B cell (primary cell): ENCODE measurements at regions not wholly inside any gene's neighbourhood (a gene's known extent, or its start where the extent isn't known, plus 50 kb on each side); places are given as distances from the start of the nearest gene placed in this dataset.

Experiments used
- CTCF ChIP-seq: fragments of 200-600 bp; IDR thresholded peaks from one replicate; pipeline ENCODE4 v1.8.0; 2022; ENCODE audit warnings: antibody characterized with exemption, mild to moderate bottlenecking
- EZH2 ChIP-seq: IDR thresholded peaks from 2 replicates; pipeline ENCODE4 v1.6.1; 2012; ENCODE audit warnings: borderline replicate concordance, low read depth, mild to moderate bottlenecking, moderate library complexity, low read length; ENCODE audit not compliant: insufficient read depth, poor library complexity, severe bottlenecking

DNA sequence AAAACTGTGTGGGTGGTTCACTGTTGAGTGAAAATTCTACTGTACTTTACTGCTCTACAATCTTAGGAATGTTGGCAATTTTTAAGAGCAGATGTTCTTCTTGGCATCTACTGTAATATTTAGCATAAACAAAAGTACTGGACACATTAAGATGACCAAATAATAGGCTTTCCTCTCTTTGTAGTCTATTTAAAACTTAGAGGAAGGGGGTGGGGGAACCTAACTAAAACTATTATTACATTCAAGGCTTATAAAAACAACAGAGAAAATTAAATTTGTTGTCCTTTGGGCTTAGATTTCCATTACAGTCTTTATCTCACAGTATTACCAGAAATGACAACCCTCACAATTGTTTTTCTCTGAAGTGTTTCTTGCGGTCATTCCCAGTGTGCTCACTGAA is 181.2 kb downstream of the PLPPR4 start:
- TF ChIP-seq CTCF = no peak
- no peak for TF ChIP-seq EZH2
